GM18909 (cell line): ENCODE measurements at regions not wholly inside any gene's neighbourhood (a gene's known extent, or its start where the extent isn't known, plus 50 kb on each side); places are given as distances from the start of the nearest gene placed in this dataset.
A peak's percentile ranks its signal among the peaks of the same experiment; 100 is the strongest.
"Not testable (repeated sequence)": the region's sequence is repeated elsewhere in the genome, so short reads cannot be mapped to it uniquely, and the experiment has no call there.

Experiments
- ATAC-seq: cut with Tn5 transposase; IDR thresholded peaks from one replicate; pipeline ENCODE4 v1.9.1; 2021; ENCODE audit warnings: mild to moderate bottlenecking; ENCODE audit not compliant: unreplicated experiment, poor library complexity

DNA sequence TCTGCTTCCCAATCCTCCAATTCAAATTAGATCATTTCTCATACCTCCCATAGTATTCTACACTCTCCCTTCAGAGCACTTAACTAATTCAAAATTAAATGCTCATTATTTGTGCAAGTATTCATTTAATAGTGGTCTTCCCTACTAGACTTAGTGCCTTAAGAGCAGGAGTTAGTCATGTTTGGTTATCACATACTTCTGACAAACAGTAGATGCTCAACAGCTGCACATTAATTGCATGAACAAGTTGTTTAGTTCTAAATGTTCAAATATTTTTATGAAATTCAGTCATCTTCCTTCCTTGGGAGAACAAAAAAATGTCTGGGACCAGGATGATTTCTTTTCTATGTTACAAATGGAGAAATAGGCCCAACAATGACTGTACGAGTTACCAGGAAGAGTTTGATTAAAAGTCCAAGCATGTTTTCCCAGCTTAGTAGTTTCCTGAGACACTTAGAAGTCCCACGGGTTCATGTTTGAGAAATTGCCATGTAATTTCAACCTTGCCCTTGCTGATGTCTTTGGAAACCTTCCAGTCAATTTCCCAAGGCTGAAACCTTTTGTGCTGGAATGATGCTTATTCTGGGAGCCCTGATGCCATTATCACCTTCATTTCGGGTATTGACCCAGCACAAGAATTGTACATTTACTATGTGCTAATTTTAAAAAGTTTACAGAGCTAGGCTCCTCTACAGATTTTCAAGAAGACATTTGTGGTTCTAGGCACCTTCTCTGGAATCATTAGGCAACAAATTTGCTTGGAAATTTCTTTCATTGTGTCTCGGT, 437.9 kb upstream of the PLXNA2 start:
- no peak for ATAC-seq

DNA sequence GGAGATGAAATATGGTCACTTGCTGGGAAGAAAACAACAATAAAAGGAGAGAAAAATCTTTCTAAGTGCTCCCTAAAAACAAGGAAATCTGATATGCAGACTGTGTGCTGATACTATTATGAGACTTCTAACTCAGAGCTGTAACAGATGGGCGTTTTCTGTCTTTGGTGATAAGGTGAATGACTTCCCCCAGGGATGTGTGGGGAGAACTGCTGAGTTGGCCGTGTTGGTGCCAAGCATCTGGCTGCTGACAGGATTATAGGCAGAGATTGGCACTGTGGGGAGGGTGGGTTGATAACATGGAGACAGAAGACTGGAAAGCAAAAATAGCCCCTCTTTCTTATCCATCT, 438.5 kb upstream of the PLXNA2 start:
- ATAC-seq: no peak

DNA sequence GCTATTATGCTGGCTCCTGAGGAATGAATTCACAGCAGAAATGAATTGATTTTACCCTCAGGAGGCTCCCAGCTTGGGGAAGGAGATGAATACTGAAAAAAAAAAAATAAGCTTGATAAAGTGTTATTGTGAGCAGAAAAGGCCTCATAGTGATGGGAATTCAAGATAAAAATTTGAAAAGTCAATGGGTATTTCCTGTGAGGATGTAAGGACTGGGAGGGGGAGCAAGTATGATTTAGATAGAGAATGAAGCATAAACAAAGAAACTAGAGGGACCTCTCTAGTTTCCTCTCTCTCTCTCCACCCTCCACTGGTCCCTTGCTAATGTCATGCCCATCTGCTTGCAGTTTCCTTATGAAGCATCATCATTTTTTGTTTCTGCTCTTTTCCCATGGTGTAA, 439.0 kb upstream of the PLXNA2 start:
- ATAC-seq: no peak

DNA sequence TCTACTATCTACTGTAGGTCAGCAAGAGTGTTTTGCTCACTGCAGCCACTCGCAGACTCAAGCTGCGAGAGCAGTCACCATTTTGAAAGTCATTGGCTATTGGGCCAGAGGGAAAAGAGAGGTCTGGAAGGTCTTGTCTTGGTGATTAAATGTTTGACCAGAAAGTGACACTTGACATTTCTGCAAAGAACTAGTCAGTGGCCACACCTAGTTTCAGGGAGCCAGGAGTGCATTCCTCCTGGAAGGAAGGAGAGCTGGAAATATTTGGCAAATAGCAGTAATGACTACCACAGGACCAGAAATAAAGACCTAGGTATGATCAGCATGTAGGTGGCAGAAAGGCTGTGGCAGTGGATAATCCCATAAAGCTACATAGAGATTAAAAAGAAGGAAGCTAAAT, 440.0 kb upstream of the PLXNA2 start:
- ATAC-seq: no peak

DNA sequence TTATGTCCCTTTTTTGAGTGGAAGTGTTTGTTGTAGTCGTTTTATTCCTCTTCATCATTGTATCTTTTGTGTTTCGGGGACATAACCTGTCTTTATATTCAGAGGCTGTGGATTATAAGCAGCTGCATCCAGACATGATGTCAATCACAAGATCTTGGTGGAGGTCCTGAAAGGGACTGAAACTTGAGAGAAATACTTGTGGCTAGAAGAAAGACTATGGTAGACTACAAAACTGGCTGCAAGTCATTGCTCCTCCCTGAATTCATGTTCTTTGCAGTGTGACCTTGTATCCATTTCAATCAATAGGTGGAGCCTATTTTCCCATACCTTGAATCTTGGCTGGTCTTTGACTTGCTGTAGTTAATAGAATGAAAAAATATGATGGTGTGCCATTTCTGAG, 442.4 kb upstream of the PLXNA2 start:
- no peak for ATAC-seq

DNA sequence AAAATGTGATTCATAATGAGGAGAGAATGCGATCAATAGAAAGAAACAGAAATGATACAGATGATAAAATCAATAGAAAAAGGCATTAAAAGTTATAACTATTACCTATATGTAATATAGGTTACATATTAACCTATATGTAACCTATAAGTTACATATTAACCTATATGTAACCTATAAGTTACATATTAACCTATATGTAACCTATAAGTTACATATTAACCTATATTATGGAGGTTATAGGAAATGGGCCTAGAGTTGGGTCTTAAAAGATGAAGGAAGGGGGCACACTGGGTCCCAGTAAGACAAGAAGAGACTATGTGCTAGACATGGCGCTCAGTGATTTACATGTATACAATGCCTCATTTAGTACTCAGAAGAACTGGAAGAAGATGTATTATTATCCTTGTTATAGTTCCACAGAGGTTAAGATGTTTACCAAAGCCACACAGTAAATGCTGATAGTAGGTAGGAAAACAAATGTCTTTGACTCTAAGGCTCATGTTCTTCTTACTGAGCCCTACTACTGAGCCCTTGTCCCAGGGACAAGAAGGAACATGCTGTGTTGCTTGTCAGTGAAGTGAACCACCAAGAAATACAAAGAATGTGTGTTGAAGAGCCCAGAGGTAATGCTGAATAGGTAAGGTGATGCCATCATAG, 444.6 kb upstream of the PLXNA2 start:
- ATAC-seq: no peak

DNA sequence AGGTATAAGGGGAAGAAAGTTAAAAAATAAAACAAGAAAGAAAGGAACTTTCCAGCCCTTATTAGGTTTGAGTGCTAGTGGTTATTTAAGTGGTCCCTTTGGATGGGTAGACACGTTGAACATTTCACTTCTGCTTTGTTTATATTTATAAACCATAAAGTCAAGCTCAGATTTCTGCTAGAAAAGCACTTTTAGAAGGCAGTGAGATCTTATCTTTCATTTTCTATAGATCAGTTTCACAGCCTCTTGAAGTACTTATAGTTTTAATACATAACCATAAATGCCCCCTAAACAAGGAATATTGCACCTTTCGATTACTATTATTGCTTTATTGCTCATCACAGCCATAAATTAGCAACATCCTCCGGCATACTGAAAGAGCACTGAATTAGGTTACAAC, 446.8 kb upstream of the PLXNA2 start:
- no peak for ATAC-seq

DNA sequence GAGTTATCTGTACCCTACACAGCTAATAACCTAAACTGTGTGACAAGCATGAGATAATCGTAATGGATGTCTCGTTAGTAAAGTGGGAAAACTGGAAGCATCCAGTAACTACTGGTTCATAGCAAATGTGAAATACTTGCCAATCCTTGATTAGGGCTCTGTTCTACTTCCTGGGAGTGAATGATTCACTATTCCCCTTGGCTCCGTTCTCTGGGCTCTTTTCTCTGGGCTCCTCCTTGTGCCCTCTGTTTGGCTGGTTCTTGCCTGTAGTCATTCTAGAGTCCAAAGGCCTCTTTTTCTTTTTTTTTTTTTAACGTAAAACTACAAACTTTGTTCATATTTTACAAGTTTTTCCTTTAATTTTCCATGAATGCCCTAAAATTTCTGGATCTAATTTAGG, 465.8 kb upstream of the PLXNA2 start:
- no peak for ATAC-seq

DNA sequence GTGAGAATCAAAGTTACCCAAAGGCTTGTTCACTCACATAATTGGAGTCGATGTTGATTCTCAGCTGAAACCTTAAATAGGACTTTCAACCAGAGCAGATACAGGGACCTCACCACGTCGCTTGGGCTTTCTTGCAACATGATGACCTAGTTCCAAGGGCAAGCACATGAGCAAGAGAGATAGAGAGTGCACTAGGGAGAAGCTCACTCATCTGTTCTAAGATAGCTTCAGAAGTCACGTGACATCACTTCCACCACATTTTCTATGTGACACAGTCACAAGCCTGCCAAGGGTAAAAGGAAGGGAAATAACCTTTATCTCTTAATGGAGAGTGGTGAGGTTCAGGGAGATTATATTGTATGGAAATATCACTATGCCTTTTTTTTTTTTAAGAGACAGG, 470.1 kb upstream of the PLXNA2 start:
- no peak for ATAC-seq

DNA sequence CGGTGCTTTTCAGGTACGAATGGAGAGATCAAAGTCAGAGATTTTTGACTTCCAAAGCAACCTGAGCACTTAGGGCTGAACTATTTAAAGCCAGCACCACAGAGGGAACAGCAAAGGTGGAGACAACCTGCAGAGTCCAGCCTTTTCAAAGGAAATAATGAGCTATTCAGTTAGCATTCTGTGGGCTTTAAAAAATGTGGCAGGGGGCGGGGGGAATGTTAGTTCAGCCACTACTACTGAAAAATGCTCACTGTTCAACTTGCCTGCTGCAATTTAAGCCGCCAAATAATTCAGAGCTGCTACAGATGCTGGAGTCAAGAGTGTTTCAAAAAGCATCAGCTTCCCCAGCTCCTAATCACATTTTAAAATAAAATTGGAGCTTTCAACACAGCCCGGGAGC, 473.3 kb upstream of the PLXNA2 start:
- ATAC-seq: no peak

DNA sequence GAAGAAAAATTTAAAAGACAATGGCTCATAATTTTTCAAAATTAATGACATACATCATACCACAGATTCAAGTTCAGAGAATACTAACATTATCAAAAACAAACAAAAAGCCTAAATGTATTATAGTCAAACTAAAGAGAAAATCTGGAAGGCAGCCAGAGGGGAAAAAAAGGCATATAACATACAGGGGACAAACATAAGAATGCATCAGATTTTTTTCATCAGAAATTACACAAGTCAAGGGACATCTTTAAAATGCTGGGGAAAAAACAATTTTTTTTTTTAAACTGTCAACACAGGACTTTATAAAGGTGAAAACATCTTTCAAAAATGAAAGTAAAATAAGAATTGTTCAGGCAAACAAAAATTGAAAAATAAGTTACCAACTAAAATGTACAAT, 478.4 kb upstream of the PLXNA2 start:
- ATAC-seq: no peak

DNA sequence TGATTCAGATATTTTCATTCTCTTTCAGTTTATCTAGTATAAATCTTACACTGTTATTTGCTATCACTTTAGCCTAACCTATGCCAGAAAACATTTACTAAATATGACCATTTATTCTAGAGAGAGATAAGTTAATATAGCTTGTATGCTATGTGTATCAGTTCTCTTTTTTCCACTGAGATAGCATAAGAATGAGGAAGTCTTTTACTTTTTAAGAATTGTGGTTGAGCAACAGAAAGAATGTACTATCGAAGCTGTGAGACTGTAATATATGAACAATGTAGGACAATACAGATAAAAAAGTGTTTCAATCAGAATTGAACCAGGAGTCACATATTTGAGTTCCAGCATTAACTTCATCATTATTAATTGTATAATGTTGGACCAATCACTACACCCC, 479.9 kb upstream of the PLXNA2 start:
- no peak for ATAC-seq

DNA sequence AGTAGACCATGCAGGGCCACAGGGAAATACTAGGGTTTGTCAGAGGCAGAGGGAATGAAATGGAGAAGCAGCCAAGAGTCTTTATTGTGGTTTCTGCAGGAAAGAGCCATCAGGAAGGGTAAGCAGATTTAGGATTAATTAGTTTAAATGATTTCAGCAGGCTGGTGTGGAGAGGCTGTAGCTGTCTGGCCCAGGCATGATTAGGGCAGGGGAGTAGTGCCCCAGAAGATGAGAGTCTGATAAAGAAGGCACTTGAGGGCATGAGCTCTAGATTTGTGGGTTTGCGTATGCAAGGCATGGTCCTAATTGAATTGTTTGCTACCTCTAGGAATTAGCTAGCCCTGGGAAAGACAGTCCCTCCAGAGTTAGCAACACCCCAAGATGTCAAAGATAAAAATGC, 484.6 kb upstream of the PLXNA2 start:
- no peak for ATAC-seq

DNA sequence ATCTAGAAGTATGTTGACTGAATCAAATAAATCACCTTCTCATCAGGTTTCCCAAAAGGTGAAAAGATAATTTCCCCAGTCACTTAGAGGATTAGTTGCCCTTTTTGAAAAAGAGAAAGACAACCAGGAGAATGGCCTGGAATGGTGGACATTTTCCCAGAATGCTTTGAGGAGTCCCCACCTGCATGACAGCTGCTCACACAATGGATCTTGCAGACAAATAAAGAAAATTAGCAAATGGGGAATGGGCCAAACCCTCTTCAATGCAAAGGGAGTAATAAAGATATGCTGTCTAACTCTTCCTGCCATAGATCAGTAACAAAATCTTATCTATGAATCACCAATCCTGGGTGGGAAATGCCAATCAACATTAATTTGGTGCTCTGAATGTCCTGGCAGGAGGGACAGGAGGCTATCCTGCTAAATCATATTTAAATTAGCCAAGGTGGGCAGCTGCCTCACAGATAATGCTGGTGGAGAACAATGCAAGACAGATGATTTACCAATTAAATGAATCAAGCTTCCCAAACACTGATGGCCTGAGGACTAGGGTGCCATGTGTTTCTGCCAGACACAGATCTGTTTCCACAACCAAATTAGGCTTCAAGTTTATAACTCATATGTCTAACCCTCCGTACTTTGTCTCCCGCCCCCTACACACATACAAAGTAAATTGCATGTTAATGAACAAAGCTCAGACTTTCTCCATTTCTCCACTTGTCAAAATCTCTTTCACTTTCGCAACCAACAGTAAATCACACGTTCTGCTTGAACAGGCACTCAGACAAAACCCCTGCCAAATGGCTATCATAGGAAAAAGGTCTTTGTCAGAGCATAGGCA, 488.0 kb upstream of the PLXNA2 start:
- ATAC-seq: peak; percentile 95

DNA sequence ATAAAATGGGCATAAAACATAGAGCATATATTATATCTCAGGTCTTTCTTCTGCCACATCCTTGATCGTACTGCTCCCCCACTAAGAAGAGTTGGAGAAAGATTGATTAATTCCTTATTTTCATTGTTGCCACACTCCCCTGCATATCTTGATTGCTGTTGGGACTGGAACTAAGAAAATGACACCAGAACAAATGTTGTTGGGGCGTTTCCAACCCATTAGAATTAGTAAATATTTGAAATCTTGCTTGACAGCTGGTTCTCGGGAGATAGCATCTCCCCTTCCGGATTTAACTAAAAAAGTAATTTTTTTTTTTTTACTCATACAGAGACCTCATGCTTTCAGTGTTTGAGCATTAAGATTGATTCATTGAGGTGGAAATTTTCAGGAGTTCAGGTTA, 493.0 kb upstream of the PLXNA2 start:
- no peak for ATAC-seq

DNA sequence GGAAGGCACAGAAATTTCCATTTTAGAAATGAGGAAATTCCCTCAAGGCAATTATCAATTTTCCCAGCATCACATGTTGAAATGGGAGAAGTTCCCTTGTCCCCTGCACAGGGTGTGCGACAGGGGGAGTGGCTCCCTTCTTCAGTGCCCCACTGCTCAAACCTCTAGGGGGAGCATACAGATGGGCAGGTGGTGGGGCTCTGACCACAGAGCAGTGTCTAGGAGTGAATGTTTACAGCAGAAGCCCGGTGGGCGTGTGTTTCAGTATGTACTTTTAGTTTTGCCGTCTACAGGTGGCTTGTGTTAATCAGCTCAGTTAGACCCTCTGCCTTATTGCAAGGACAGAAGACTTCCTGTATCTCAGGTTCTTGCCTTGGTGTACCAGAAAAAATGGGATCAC, 493.7 kb upstream of the PLXNA2 start:
- peak; percentile 71 for ATAC-seq

DNA sequence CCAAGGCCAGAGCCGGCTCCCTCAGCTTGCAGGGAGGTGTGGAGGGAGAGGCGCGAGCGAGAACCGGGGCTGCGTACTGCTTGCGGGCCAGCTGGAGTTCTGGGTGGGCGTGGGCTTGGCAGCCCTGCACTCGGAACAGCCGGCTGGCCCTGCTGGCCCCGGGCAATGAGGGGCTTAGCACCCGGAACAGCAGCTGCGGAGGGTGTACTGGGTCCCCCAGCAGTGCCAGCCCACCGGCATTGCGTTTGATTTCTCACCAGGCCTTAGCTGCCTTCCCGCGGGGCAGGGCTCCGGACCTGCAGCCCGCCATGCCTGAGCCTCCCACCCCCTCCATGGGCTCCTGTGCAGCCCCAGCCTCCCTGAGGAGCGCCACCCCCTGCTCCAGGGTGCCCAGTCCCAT, 495.5 kb upstream of the PLXNA2 start:
- ATAC-seq: not testable (repeated sequence)

DNA sequence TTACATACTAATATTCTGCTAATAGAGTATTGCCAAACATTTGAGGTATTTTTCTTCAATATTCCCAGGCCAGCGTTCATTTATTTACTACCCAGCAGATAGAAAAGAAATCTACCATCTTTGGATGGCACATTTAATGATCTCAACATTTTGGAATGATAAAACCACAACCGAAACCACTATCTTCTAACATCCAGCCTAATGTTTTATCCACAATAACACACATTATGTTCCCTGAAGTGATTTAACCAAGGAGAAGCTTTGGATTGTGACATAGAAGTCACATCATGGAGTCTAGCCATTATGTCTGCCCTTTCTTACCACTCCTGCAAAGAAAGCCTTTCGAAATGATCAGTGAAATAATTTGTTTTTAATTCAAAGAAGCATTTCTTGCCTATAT, 497.1 kb upstream of the PLXNA2 start:
- no peak for ATAC-seq

DNA sequence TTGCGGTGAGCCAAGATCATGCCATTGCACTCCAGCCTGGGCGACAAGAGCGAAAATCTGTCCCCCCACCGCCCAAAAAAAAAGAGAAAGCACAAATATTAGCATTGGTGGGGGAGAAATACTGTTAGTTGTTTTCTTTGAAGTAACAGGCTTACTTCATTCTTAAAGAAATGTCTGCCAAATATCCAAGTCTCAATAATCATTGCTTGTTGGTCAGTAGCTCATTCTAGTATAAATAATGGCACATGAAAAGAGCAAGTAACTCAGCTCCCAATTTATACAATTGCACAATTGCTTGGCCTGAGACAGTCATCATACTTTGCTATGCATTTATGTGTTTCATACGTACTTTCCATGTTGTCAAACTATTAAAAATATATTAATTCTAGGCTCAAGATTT, 499.2 kb upstream of the PLXNA2 start:
- ATAC-seq: no peak

DNA sequence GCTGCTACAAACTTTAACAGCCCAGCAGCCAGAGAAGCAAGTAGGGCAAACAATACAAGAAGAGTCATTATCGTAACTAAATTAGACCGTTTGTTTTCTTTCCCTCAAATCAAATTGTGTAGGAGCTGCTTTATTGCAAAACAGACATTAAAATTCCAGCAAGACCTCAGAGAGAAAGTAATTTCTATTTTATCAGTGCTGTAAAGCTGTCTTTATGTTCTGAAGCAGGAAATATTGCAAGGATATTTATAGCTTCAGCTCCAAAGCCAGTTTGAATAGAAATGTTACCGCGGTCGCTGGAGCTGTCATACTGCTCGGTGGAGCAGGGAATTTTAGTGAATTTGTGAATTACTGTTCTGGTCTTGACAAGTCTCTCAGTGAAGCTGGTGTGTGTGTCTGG, 503.8 kb upstream of the PLXNA2 start:
- ATAC-seq: no peak

DNA sequence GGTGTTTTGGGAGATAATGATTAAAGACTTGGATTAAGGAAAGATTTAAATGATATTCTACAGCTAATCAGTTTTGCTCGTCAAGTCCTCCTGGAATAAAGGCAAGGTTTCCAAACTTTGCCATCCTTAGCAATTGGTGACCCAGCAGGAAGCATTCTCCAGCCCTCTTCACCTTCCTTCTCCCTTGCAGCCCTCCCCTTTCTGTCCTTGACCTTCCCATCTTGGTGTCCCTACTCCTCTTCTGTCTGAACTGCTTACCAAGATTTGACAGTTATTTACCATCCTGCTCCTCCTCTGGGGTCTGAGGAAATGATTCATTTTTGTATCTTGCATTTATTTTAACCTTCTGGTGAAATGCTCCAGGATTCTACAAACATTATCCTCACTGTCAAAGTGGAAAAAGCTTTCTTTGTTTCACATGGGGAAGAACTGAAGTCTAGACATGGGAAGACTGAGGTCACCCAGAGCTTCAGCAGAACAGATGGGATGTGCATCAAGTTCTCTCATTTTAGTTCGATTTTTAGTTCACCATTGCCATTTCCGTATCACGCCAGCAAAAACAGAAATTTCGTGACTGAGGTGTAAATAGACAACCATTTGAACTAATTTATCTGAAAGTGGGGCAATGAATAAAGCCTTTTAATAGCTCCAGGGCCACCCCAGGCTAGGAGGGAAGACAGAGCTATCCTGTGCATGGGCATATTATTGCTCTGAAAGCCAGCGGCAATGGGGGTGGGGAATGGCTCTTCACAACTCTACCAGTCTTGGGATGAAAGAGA, 504.4 kb upstream of the PLXNA2 start:
- no peak for ATAC-seq
